ENCODE measurements at regions not wholly inside any gene's neighbourhood (a gene's known extent, or its start where the extent isn't known, plus 50 kb on each side); places are given as distances from the start of the nearest gene placed in this dataset.

DNA sequence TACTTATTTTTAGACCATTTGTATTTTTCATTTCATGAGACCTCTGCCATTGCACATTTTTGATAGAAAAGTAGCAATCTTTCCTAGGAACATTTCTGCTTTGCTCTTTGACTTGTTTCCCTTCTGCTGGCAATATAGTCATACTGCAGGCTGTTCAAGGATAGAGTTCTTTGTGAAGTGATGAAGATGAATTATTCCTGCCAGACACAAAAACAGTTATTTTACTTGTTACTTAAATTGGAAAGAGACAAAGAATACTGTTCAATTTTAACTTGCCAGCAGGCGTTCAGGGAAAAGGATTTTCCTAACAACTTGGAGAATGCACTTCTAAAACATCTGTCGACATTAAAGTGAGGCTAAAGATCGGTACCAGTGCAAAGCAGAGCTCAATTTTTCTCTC is 251.7 kb upstream of the ACTBL2 start:
- DNase-seq: no peak
- POLR2A ChIA-PET: no interaction called here
- intact Hi-C loops (cut with micrococcal nuclease; ENCODE audit: unreplicated experiment): no loop called here

DNA sequence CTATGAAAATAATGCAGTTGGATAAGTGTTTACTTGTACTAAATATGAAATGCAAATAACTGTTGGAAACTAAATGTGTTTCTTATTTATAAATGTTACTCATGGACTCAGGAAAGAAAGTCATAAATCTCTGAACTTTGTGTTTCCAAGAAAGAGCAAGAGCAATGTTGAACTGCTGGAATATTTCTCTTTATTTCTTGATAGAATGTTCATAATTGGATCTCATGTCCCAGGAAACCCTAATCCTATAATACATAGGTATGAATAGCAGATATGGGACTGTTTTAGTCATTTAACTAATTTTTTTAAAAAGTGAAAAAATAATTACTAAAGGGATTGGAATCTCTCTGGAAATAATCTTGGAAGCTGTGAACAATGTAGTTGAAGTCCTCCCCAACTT is 245.0 kb upstream of the ACTBL2 start:
- no TSS peak for BruUV-seq (replicated peaks)
- H3K36me3 ChIP-seq (ENCODE audit: control insufficient read depth, insufficient read depth, low read length): no peaks in the 10 kb centered on the region
- no peaks in the 10 kb centered on the region for H3K36me3 Mint-ChIP-seq (ENCODE audit: insufficient read depth, unreplicated experiment)
- no peak overlapping the region for H3K4me3 Mint-ChIP-seq (ENCODE audit: unreplicated experiment)
- H3K27me3 ChIP-seq (replicated peaks; ENCODE audit: control insufficient read depth, insufficient read depth, low read length): no peaks in the 10 kb centered on the region
- peaks cover 23% of the 10 kb centered on the region for H3K9me3 Mint-ChIP-seq (ENCODE audit: unreplicated experiment)
- ChIA-PET POLR2A (no interaction called here), CTCF (no interaction called here)
- H3K9me3 ChIP-seq: no peaks in the 10 kb centered on the region
- TF ChIP-seq, protein P1, sequence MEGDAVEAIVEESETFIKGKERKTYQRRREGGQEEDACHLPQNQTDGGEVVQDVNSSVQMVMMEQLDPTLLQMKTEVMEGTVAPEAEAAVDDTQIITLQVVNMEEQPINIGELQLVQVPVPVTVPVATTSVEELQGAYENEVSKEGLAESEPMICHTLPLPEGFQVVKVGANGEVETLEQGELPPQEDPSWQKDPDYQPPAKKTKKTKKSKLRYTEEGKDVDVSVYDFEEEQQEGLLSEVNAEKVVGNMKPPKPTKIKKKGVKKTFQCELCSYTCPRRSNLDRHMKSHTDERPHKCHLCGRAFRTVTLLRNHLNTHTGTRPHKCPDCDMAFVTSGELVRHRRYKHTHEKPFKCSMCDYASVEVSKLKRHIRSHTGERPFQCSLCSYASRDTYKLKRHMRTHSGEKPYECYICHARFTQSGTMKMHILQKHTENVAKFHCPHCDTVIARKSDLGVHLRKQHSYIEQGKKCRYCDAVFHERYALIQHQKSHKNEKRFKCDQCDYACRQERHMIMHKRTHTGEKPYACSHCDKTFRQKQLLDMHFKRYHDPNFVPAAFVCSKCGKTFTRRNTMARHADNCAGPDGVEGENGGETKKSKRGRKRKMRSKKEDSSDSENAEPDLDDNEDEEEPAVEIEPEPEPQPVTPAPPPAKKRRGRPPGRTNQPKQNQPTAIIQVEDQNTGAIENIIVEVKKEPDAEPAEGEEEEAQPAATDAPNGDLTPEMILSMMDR (IDR thresholded peaks at IDR 0.05; ENCODE audit: insufficient read depth in 1 of 2, low read depth in 1 of 2, low read length in 1 of 2, severe bottlenecking in 1 of 2, unreplicated experiment in 1 of 2): no peak
- no peak for DNase-seq
- intact Hi-C loops (cut with micrococcal nuclease; ENCODE audit: unreplicated experiment): no loop called here
- H3K27ac Mint-ChIP-seq (ENCODE audit: unreplicated experiment): no peak overlapping the region
- no peaks in the 10 kb centered on the region for H3K4me1 Mint-ChIP-seq (ENCODE audit: low read depth, unreplicated experiment)
- no peak overlapping the region for H3K4me3 ChIP-seq (ENCODE audit: low read depth, low read length)
- no peaks in the 10 kb centered on the region for H3K4me1 ChIP-seq
- no peaks in the 10 kb centered on the region for H3K27me3 Mint-ChIP-seq (ENCODE audit: insufficient read depth, unreplicated experiment)

More for the DNA sequence above, 251.7 kb upstream of the ACTBL2 start:
- H3K4me3 ChIP-seq (ENCODE audit: low read depth, low read length): no peak overlapping the region
- H3K36me3 Mint-ChIP-seq (ENCODE audit: insufficient read depth, unreplicated experiment): no peaks in the 10 kb centered on the region
- H3K9me3 Mint-ChIP-seq (ENCODE audit: unreplicated experiment): peaks cover 13% of the 10 kb centered on the region
- no peaks in the 10 kb centered on the region for H3K9me3 ChIP-seq
- CTCF ChIA-PET: interaction anchor here (1.3 kb wide), 1 partner anchor 45 kb away, joined by 3 read pairs; no protein-coding TSS in a partner anchor
- peaks cover 41% of the 10 kb centered on the region for H3K4me1 ChIP-seq
- H3K27ac Mint-ChIP-seq (ENCODE audit: unreplicated experiment): peak overlapping the region; percentile 92
- no peaks in the 10 kb centered on the region for H3K27me3 ChIP-seq (replicated peaks; ENCODE audit: control insufficient read depth, insufficient read depth, low read length)
- TF ChIP-seq, protein P1 (IDR thresholded peaks at IDR 0.05; ENCODE audit: insufficient read depth in 1 of 2, low read depth in 1 of 2, low read length in 1 of 2, severe bottlenecking in 1 of 2, unreplicated experiment in 1 of 2): no peak
- H3K36me3 ChIP-seq (ENCODE audit: control insufficient read depth, insufficient read depth, low read length): no peaks in the 10 kb centered on the region
- peaks cover 29% of the 10 kb centered on the region for H3K4me1 Mint-ChIP-seq (ENCODE audit: low read depth, unreplicated experiment)
- no TSS peak for BruUV-seq (replicated peaks)
- H3K4me3 Mint-ChIP-seq (ENCODE audit: unreplicated experiment): no peak overlapping the region
- H3K27me3 Mint-ChIP-seq (ENCODE audit: insufficient read depth, unreplicated experiment): no peaks in the 10 kb centered on the region

DNA sequence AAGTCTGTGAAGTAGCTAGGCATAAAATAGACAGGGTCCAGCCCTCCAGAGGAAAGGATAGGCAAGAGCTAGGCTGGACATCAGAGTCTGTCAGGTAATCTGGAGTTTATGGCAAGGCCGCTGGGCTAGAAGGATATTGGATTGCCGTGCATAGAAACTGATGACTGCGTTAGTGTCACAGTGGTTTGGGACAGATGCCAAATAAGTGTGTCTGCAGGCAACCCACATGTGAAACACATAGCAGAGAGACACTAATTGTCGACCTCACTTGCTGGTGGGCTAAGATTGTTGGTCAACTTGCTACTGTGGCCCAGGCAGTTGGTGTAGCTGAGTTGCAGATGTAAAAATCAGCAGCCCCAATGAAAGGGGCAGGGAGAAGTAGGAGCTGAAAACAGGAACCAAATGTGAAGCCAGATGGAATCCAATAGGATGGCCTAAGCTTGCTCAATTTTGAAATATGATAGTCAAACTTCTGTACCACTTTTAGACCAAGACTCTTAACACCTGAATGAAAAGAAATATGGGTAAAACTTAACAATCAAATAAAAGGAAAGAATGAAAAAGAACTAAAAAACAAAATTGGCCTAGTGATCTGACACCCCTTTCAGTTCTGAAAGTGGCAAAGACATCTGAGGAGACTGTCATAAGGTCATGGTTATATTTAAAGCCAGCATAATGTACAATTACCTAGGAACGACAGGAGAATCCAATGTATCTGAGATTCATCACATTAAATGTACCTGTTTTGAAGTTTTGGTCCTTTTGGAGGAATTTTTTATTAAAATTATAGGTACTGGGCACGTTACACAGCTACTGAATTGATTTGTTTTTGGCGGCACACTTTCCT is 243.3 kb upstream of the ACTBL2 start:
- intact Hi-C loops (cut with micrococcal nuclease; ENCODE audit: unreplicated experiment): no loop called here
- BruUV-seq (replicated peaks): no TSS peak

More for the DNA sequence above, 243.3 kb upstream of the ACTBL2 start:
- no peak for DNase-seq
- Mint-ChIP-seq H3K27ac (ENCODE audit: unreplicated experiment) (no peak overlapping the region), H3K4me1 (ENCODE audit: low read depth, unreplicated experiment) (no peaks in the 10 kb centered on the region), H3K36me3 (ENCODE audit: insufficient read depth, unreplicated experiment) (no peaks in the 10 kb centered on the region), H3K4me3 (ENCODE audit: unreplicated experiment) (no peak overlapping the region), H3K27me3 (ENCODE audit: insufficient read depth, unreplicated experiment) (no peaks in the 10 kb centered on the region), H3K9me3 (ENCODE audit: unreplicated experiment) (peaks cover 10% of the 10 kb centered on the region)
- TF ChIP-seq, protein P1 (IDR thresholded peaks at IDR 0.05; ENCODE audit: insufficient read depth in 1 of 2, low read depth in 1 of 2, low read length in 1 of 2, severe bottlenecking in 1 of 2, unreplicated experiment in 1 of 2): no peak
- H3K36me3 ChIP-seq (ENCODE audit: control insufficient read depth, insufficient read depth, low read length): no peaks in the 10 kb centered on the region
- no peak overlapping the region for H3K4me3 ChIP-seq (ENCODE audit: low read depth, low read length)
- ChIA-PET POLR2A (no interaction called here), CTCF (no interaction called here)
- no peaks in the 10 kb centered on the region for H3K4me1 ChIP-seq
- H3K27me3 ChIP-seq (replicated peaks; ENCODE audit: control insufficient read depth, insufficient read depth, low read length): no peaks in the 10 kb centered on the region
- no peaks in the 10 kb centered on the region for H3K9me3 ChIP-seq
